ENCODE measurements at regions not wholly inside any gene's neighbourhood (a gene's known extent, or its start where the extent isn't known, plus 50 kb on each side); places are given as distances from the start of the nearest gene placed in this dataset.

DNA sequence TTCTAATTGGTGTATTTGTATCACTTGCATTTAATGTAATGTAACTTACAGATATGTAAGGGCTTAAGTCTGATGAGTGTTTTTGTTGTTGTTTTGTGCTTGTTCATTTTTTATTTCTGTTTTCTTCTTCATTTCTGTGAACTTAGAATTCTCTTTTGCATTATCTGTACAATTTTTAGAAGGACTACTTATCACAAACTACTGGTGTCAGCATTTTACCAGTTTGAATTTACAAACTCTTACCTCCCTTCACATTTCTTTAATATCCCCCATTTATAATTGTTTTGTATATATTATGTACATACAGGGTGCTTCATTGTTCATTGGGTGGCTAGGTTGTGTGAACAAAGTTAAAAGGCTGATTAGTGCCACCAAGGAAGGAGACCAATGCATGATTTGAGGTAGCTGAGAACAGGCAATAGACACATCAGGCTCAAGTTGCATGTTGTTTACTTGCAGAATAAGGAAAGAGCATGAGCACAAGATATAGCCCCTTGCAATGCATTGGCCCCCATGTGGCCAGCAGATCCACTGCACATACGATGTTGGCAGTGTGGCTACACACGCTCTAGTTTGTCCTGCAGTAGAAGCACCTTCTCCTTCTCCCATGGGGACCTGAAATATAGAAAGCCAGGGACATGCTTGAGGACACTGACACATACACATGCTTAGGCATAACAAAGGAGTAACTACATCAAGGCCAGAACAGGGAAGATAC is 198.2 kb downstream of the CD8B2 start:
- TF ChIP-seq, protein P1, sequence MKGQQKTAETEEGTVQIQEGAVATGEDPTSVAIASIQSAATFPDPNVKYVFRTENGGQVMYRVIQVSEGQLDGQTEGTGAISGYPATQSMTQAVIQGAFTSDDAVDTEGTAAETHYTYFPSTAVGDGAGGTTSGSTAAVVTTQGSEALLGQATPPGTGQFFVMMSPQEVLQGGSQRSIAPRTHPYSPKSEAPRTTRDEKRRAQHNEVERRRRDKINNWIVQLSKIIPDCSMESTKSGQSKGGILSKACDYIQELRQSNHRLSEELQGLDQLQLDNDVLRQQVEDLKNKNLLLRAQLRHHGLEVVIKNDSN (IDR thresholded peaks at IDR 0.05) = no peak
- TF ChIP-seq ZBTB7A (IDR thresholded peaks at IDR 0.05; ENCODE audit: low read depth) (no peak), NFIC (IDR thresholded peaks at IDR 0.05) (no peak), RAD21 (IDR thresholded peaks at IDR 0.05; ENCODE audit: low read depth) (no peak), TAF1 (IDR thresholded peaks at IDR 0.05; ENCODE audit: low read depth) (no peak), YY1 (IDR thresholded peaks at IDR 0.05; ENCODE audit: low read depth) (no peak), TCF12 (IDR thresholded peaks at IDR 0.05; ENCODE audit: low read depth) (no peak), CREB1 (IDR thresholded peaks at IDR 0.05; ENCODE audit: low read depth) (no peak), CEBPB (IDR thresholded peaks at IDR 0.05) (no peak), FOXM1 (IDR thresholded peaks at IDR 0.05; ENCODE audit: borderline replicate concordance, low read depth) (no peak), EP300 (IDR thresholded peaks at IDR 0.05; ENCODE audit: borderline replicate concordance) (no peak), EGR1 (IDR thresholded peaks at IDR 0.05) (no peak), TEAD4 (IDR thresholded peaks at IDR 0.05) (no peak)
- TF ChIP-seq, protein P2, sequence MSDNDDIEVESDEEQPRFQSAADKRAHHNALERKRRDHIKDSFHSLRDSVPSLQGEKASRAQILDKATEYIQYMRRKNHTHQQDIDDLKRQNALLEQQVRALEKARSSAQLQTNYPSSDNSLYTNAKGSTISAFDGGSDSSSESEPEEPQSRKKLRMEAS (IDR thresholded peaks at IDR 0.05) = no peak
- TF ChIP-seq, protein P3, sequence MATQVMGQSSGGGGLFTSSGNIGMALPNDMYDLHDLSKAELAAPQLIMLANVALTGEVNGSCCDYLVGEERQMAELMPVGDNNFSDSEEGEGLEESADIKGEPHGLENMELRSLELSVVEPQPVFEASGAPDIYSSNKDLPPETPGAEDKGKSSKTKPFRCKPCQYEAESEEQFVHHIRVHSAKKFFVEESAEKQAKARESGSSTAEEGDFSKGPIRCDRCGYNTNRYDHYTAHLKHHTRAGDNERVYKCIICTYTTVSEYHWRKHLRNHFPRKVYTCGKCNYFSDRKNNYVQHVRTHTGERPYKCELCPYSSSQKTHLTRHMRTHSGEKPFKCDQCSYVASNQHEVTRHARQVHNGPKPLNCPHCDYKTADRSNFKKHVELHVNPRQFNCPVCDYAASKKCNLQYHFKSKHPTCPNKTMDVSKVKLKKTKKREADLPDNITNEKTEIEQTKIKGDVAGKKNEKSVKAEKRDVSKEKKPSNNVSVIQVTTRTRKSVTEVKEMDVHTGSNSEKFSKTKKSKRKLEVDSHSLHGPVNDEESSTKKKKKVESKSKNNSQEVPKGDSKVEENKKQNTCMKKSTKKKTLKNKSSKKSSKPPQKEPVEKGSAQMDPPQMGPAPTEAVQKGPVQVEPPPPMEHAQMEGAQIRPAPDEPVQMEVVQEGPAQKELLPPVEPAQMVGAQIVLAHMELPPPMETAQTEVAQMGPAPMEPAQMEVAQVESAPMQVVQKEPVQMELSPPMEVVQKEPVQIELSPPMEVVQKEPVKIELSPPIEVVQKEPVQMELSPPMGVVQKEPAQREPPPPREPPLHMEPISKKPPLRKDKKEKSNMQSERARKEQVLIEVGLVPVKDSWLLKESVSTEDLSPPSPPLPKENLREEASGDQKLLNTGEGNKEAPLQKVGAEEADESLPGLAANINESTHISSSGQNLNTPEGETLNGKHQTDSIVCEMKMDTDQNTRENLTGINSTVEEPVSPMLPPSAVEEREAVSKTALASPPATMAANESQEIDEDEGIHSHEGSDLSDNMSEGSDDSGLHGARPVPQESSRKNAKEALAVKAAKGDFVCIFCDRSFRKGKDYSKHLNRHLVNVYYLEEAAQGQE (IDR thresholded peaks at IDR 0.05; ENCODE audit: low read depth) = no peak

DNA sequence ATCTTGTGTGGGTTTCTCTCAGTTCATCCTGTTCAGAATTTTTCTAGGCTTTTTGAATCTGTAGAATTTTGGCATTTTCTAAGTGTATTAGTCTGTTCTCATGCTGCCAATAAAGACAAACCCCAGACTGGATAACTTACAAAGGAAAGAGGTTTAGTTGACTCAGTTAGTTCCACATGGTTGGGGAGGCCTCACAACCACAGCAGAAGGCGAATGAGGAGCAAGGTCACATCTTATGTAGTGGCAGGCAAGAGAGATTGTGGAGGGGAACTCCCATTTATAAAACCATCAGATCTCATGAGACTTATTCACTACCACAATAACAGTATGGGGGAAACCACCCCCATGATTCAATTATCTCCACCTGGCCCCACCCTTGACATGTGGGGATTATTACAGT is 199.2 kb downstream of the ST6GAL2 start:
- no peak for TF ChIP-seq TCF12 (IDR thresholded peaks at IDR 0.05; ENCODE audit: low read depth)
- TF ChIP-seq CREB1 (IDR thresholded peaks at IDR 0.05; ENCODE audit: low read depth) = no peak
- TF ChIP-seq CEBPB (IDR thresholded peaks at IDR 0.05) = no peak
- TF ChIP-seq TAF1 (IDR thresholded peaks at IDR 0.05; ENCODE audit: low read depth) = no peak
- TF ChIP-seq EGR1 (IDR thresholded peaks at IDR 0.05) = no peak
- TF ChIP-seq, protein P1 (IDR thresholded peaks at IDR 0.05) = no peak
- no peak for TF ChIP-seq RAD21 (IDR thresholded peaks at IDR 0.05; ENCODE audit: low read depth)
- no peak for TF ChIP-seq TEAD4 (IDR thresholded peaks at IDR 0.05)
- no peak for TF ChIP-seq ZBTB7A (IDR thresholded peaks at IDR 0.05; ENCODE audit: low read depth)

DNA sequence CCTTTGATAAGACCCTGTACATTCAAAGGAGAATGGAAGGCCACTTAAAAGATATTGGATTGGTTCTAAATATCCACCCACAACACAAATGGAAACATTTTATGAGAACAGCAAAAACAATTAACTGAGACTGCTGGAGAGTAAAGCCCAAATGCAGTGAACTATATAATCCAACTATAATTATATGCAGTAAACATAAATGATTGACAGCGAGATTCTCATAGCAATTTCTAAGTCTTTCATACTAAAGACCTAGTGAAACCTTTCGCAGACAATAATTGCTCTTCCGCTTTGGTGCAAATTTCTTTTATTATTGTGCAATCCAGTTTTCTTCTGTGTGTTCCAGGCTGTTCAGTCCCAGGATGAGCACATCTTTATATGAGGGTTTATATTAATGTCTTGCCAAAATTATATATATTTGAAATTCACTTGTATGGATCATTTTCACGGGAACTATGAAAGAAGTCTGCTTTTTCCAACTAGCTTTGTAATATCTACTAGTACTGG is 190.9 kb downstream of the ST6GAL2 start:
- TF ChIP-seq TEAD4 (IDR thresholded peaks at IDR 0.05) = no peak
- no peak for TF ChIP-seq EGR1 (IDR thresholded peaks at IDR 0.05)
- TF ChIP-seq CREB1 (IDR thresholded peaks at IDR 0.05; ENCODE audit: low read depth) = no peak
- TF ChIP-seq, protein P3 (IDR thresholded peaks at IDR 0.05; ENCODE audit: low read depth) = no peak
- no peak for TF ChIP-seq FOXM1 (IDR thresholded peaks at IDR 0.05; ENCODE audit: borderline replicate concordance, low read depth)
- TF ChIP-seq RAD21 (IDR thresholded peaks at IDR 0.05; ENCODE audit: low read depth) = no peak
- TF ChIP-seq, protein P1 (IDR thresholded peaks at IDR 0.05) = no peak
- TF ChIP-seq TAF1 (IDR thresholded peaks at IDR 0.05; ENCODE audit: low read depth) = no peak
- no peak for TF ChIP-seq EP300 (IDR thresholded peaks at IDR 0.05; ENCODE audit: borderline replicate concordance)
- TF ChIP-seq, protein P2 (IDR thresholded peaks at IDR 0.05) = no peak
- no peak for TF ChIP-seq CEBPB (IDR thresholded peaks at IDR 0.05)
- TF ChIP-seq YY1 (IDR thresholded peaks at IDR 0.05; ENCODE audit: low read depth) = no peak
- no peak for TF ChIP-seq TCF12 (IDR thresholded peaks at IDR 0.05; ENCODE audit: low read depth)
- TF ChIP-seq NFIC (IDR thresholded peaks at IDR 0.05) = no peak
- no peak for TF ChIP-seq ZBTB7A (IDR thresholded peaks at IDR 0.05; ENCODE audit: low read depth)

DNA sequence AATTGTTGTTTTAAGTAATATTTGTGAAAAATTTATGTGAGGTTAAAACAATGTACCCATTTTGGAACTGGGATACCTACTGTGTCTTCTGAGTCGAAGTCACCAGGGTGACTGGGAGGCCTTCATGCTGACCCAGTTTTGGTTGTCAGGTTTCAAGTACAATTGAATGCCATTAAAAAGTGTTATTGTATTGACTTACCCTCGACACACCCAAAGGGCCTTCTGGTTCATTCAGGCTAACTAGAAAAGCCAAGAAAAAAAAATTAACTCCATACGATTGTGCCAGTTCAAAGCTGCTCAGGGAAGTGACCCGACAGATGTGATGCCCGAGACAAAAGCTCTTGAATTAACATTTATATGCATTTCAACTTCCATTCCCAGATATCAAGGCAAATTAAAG is 190.0 kb downstream of the ST6GAL2 start:
- TF ChIP-seq NFIC (IDR thresholded peaks at IDR 0.05) (no peak), EGR1 (IDR thresholded peaks at IDR 0.05) (no peak), TAF1 (IDR thresholded peaks at IDR 0.05; ENCODE audit: low read depth) (no peak), FOXM1 (IDR thresholded peaks at IDR 0.05; ENCODE audit: borderline replicate concordance, low read depth) (no peak)
- TF ChIP-seq, protein P1 (IDR thresholded peaks at IDR 0.05) = no peak

DNA sequence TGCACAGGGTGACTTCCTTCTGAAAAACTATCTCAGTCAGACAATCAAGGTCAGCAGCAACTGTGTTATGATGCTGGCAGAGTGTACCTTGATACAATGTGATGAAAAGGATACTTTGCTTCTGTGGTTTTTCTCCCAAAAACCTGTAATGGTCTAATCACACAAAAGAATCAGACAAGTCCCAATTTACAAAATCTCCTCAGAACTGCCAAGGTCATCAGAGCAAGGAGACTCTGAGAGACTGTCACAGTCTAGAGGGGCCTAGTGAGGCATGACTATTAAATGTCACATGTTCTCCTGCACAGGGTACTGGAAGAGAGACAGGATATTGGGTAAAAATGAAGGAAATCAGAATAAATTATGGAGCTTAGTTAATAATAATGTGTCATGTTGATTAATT is 185.4 kb downstream of the ST6GAL2 start:
- TF ChIP-seq, protein P2 (IDR thresholded peaks at IDR 0.05) = no peak
- TF ChIP-seq EP300 (IDR thresholded peaks at IDR 0.05; ENCODE audit: borderline replicate concordance) (no peak), TAF1 (IDR thresholded peaks at IDR 0.05; ENCODE audit: low read depth) (no peak), CEBPB (IDR thresholded peaks at IDR 0.05) (no peak), EGR1 (IDR thresholded peaks at IDR 0.05) (no peak), YY1 (IDR thresholded peaks at IDR 0.05; ENCODE audit: low read depth) (no peak), FOXM1 (IDR thresholded peaks at IDR 0.05; ENCODE audit: borderline replicate concordance, low read depth) (no peak), RAD21 (IDR thresholded peaks at IDR 0.05; ENCODE audit: low read depth) (no peak), NFIC (IDR thresholded peaks at IDR 0.05) (no peak), CREB1 (IDR thresholded peaks at IDR 0.05; ENCODE audit: low read depth) (no peak), TCF12 (IDR thresholded peaks at IDR 0.05; ENCODE audit: low read depth) (no peak)
- TF ChIP-seq, protein P3 (IDR thresholded peaks at IDR 0.05; ENCODE audit: low read depth) = no peak
- TF ChIP-seq, protein P1 (IDR thresholded peaks at IDR 0.05) = no peak

Data from Ishikawa (cell line).